ENCODE measurements at regions not wholly inside any gene's neighbourhood (a gene's known extent, or its start where the extent isn't known, plus 50 kb on each side); places are given as distances from the start of the nearest gene placed in this dataset.

DNA sequence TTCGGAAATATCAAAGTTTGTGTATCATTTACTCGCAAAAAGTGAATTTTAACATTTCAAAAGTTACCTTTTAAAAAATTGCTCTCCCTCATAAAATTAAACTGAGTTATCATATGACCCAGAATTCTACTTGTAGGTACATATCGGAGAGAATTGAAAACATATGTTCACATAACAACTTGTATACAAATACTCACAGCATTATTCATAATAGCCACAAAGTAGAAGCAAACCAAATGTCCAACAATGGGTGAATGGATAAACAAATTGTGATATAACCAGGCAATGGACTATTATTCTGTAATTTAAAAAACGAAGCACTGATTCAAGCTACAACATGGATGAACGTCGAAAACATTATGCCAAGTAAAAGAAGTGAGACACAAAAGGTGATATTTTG is 412.0 kb upstream of the TCF4 start:
- Histone ChIP-seq H3K9me3 (ENCODE audit: control insufficient read depth, insufficient read depth, low read length) (no peaks in the 10 kb centered on the region), H2AFZ (replicated peaks; ENCODE audit: low read length, poor library complexity) (no peak overlapping the region), H3K9ac (ENCODE audit: low read depth, low read length) (no peak overlapping the region), H3K4me2 (ENCODE audit: low read depth, low read length) (no peak overlapping the region), H4K8ac (ENCODE audit: low read depth in 2 of 2, low read length in 2 of 2) (no peak overlapping the region), H3K9me1 (ENCODE audit: insufficient read depth, low read length) (no peaks in the 10 kb centered on the region; the same call in 1 of the 2 replicates), H3K36me3 (ENCODE audit: control insufficient read depth, insufficient read depth, low read length) (no peaks in the 10 kb centered on the region), H3K23ac (ENCODE audit: low read depth, low read length) (no peak overlapping the region; the same call in 1 of the 2 replicates), H3K27me3 (ENCODE audit: control insufficient read depth, insufficient read depth, low read length) (no peaks in the 10 kb centered on the region), H3K27ac (ENCODE audit: insufficient read depth, low read length) (no peak overlapping the region), H3K56ac (ENCODE audit: extremely low read depth, insufficient read depth, low read length) (no peak overlapping the region), H4K20me1 (ENCODE audit: insufficient read depth, low read length) (no peaks in the 10 kb centered on the region), H4K91ac (ENCODE audit: insufficient read depth, low read depth, low read length) (no peak overlapping the region), H3K18ac (ENCODE audit: low read depth, low read length) (no peak overlapping the region), H3K4ac (ENCODE audit: low read depth, low read length) (no peak overlapping the region), H3K4me3 (ENCODE audit: insufficient read depth, low read depth, low read length) (no peak overlapping the region), H3K79me1 (ENCODE audit: low read depth in 1 of 2, low read length in 2 of 2) (no peaks in the 10 kb centered on the region), H2BK120ac (ENCODE audit: low read depth, low read length) (no peak overlapping the region), H4K5ac (ENCODE audit: low read depth, low read length) (no peak overlapping the region), H2AK5ac (ENCODE audit: low read depth, low read length) (no peak overlapping the region), H3K4me1 (ENCODE audit: control insufficient read depth, insufficient read depth, low read length) (peaks cover 8% of the 10 kb centered on the region), H2BK15ac (ENCODE audit: low read depth, low read length) (no peak overlapping the region), H3K14ac (replicated peaks; ENCODE audit: low read depth, low read length) (0 out of 2 replicates have a peak overlapping the region, but pooled peaks have one; percentile 61), H2BK5ac (ENCODE audit: low read depth, low read length, poor library complexity, severe bottlenecking) (no peak overlapping the region), H2AK9ac (replicated peaks; ENCODE audit: low read depth, low read length, poor library complexity) (no peak overlapping the region), H2BK20ac (ENCODE audit: low read depth, low read length) (no peak overlapping the region)
- ChIA-PET POLR2A (ENCODE audit: unreplicated experiment) (no interaction called here), CTCF (interaction anchor here (1.2 kb wide), 1 partner anchor 224 kb away, joined by 3 read pairs; no protein-coding TSS in a partner anchor)
- no CpG with 5 or more reads among the region's 6 CpGs for WGBS, 2 experiments (ENCODE audit: extremely low coverage in 2 of 2, insufficient read length in 1 of 2)
- dilution Hi-C loops (cut with HindIII; ENCODE audit: low sequenced_read_pairs, unreplicated experiment) (no loop called here), in situ Hi-C loops (cut with MboI; ENCODE audit: low sequenced_read_pairs) (no loop called here), intact Hi-C loops (cut with micrococcal nuclease) (no loop called here)
- no peak for DNase-seq
- no peak for ATAC-seq (ENCODE audit: low read depth)
- TF ChIP-seq, protein P1, sequence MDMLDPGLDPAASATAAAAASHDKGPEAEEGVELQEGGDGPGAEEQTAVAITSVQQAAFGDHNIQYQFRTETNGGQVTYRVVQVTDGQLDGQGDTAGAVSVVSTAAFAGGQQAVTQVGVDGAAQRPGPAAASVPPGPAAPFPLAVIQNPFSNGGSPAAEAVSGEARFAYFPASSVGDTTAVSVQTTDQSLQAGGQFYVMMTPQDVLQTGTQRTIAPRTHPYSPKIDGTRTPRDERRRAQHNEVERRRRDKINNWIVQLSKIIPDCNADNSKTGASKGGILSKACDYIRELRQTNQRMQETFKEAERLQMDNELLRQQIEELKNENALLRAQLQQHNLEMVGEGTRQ (IDR thresholded peaks at IDR 0.05; ENCODE audit: low read depth, low read length): no peak
- TF ChIP-seq CTCF (conservative IDR thresholded peaks at IDR 0.05; ENCODE audit: low read depth, low read length) (no peak), CHD1 (IDR thresholded peaks at IDR 0.05; ENCODE audit: low read depth, low read length) (no peak), RAD21 (IDR thresholded peaks at IDR 0.05; ENCODE audit: low read length) (no peak), SMC3 (IDR thresholded peaks at IDR 0.05; ENCODE audit: low read depth, low read length) (no peak), RFX5 (IDR thresholded peaks at IDR 0.05; ENCODE audit: low read depth, low read length) (no peak), BHLHE40 (IDR thresholded peaks at IDR 0.05; ENCODE audit: low read depth, low read length) (no peak), ELK1 (IDR thresholded peaks at IDR 0.05; ENCODE audit: borderline replicate concordance, low read depth, low read length) (no peak), POLR2A (IDR thresholded peaks at IDR 0.05; ENCODE audit: low read depth, low read length) (no peak), CEBPB (IDR thresholded peaks at IDR 0.05; ENCODE audit: low read depth, low read length) (no peak), MXI1 (IDR thresholded peaks at IDR 0.05; ENCODE audit: borderline replicate concordance, low read depth, low read length) (no peak), MAFK (IDR thresholded peaks at IDR 0.05; ENCODE audit: low read depth, low read length) (no peak), FOS (IDR thresholded peaks at IDR 0.05; ENCODE audit: low read depth, low read length) (no peak), RCOR1 (IDR thresholded peaks at IDR 0.05; ENCODE audit: insufficient replicate concordance, low read length) (no peak), NFE2L2 (IDR thresholded peaks at IDR 0.05; ENCODE audit: low read depth, low read length) (no peak), MAZ (IDR thresholded peaks at IDR 0.05; ENCODE audit: borderline replicate concordance, low read depth, low read length) (no peak)
- no TSS peak for BruUV-seq (replicated peaks)

Data from IMR-90 (cell line).